SJSA1 (cell line): ENCODE measurements at regions not wholly inside any gene's neighbourhood (a gene's known extent, or its start where the extent isn't known, plus 50 kb on each side); places are given as distances from the start of the nearest gene placed in this dataset.
"Not testable (repeated sequence)": the region's sequence is repeated elsewhere in the genome, so short reads cannot be mapped to it uniquely, and the experiment has no call there.

Experiments used
- DNase-seq, 2 experiments: peaks; one replicate each; pipeline ENCODE4 v3.0.0-alpha.2; 2015 to 2020; ENCODE audit warnings: low spot score in 2 of 2, low read depth in 1 of 2
- H3K27ac ChIP-seq: fragments of 250-450 bp; sonication (Bioruptor Pico); 2 replicates; pipeline ENCODE4 v1.5.1; 2020; ENCODE audit warnings: mild to moderate bottlenecking, moderate library complexity
- H3K27me3 ChIP-seq: fragments of 250-450 bp; sonication (Bioruptor Pico); replicated peaks from 2 replicates; pipeline ENCODE4 v1.5.1; 2020; ENCODE audit warnings: mild to moderate bottlenecking, moderate library complexity
- H3K36me3 ChIP-seq: fragments of 250-450 bp; sonication (Bioruptor Pico); 2 replicates; pipeline ENCODE4 v1.5.1; 2020; ENCODE audit warnings: mild to moderate bottlenecking
- H3K4me1 ChIP-seq: fragments of 250-450 bp; sonication (Bioruptor Pico); replicated peaks from 2 replicates; pipeline ENCODE4 v1.6.1; 2021; ENCODE audit warnings: mild to moderate bottlenecking
- H3K4me3 ChIP-seq: fragments of 250-450 bp; sonication (Bioruptor Pico); 2 replicates; pipeline ENCODE4 v1.5.1; 2020; ENCODE audit warnings: mild to moderate bottlenecking
- H3K9me3 ChIP-seq: fragments of 250-450 bp; sonication (Bioruptor Pico); replicated peaks from 2 replicates; pipeline ENCODE4 v1.5.1; 2020; ENCODE audit warnings: mild to moderate bottlenecking

- Histone ChIP-seq H3K4me1 (no peaks in the 10 kb centered on the region), H3K36me3 (no peaks in the 10 kb centered on the region), H3K27ac (no peak overlapping the region), H3K9me3 (peaks cover 12% of the 10 kb centered on the region), H3K4me3 (no peak overlapping the region), H3K27me3 (no peaks in the 10 kb centered on the region)
- no peak for DNase-seq
Observed at GRCh38 chr4:18439311-18439710, 417.8 kb upstream of the LCORL start.

- DNase-seq: no peak
- H3K27me3 ChIP-seq: no peaks in the 10 kb centered on the region
- peaks cover 17% of the 10 kb centered on the region for H3K9me3 ChIP-seq
- H3K36me3 ChIP-seq: no peaks in the 10 kb centered on the region
- H3K27ac ChIP-seq: no peak overlapping the region
- H3K4me1 ChIP-seq: no peaks in the 10 kb centered on the region
- no peak overlapping the region for H3K4me3 ChIP-seq
Observed at GRCh38 chr4:18435781-18436180, 414.2 kb upstream of the LCORL start.

GRCh38 chr4:18422685-18423084 lies 401.1 kb upstream of the LCORL start:
- Histone ChIP-seq H3K36me3 (no peaks in the 10 kb centered on the region), H3K4me3 (no peak overlapping the region), H3K9me3 (peaks cover 10% of the 10 kb centered on the region), H3K4me1 (no peaks in the 10 kb centered on the region), H3K27ac (no peak overlapping the region), H3K27me3 (no peaks in the 10 kb centered on the region)
- no peak for DNase-seq

GRCh38 chr4:18421519-18421918 lies 400.0 kb upstream of the LCORL start:
- H3K27me3 ChIP-seq: no peaks in the 10 kb centered on the region
- no peak overlapping the region for H3K4me3 ChIP-seq
- no peak for DNase-seq
- H3K27ac ChIP-seq: no peak overlapping the region
- peaks cover 10% of the 10 kb centered on the region for H3K9me3 ChIP-seq
- H3K36me3 ChIP-seq: no peaks in the 10 kb centered on the region
- H3K4me1 ChIP-seq: no peaks in the 10 kb centered on the region

GRCh38 chr4:18419780-18420179 lies 398.2 kb upstream of the LCORL start:
- H3K36me3 ChIP-seq: no peaks in the 10 kb centered on the region
- H3K27me3 ChIP-seq: no peaks in the 10 kb centered on the region
- H3K4me3 ChIP-seq: no peak overlapping the region
- H3K4me1 ChIP-seq: no peaks in the 10 kb centered on the region
- H3K9me3 ChIP-seq: peaks cover 17% of the 10 kb centered on the region
- no peak overlapping the region for H3K27ac ChIP-seq
- no peak for DNase-seq

GRCh38 chr4:18418195-18418898 lies 396.8 kb upstream of the LCORL start:
- H3K4me1 ChIP-seq, H3K27me3 ChIP-seq, DNase-seq, H3K4me3 ChIP-seq, H3K36me3 ChIP-seq, H3K27ac ChIP-seq: not testable (repeated sequence)
- H3K9me3 ChIP-seq: peaks cover 18% of the 10 kb centered on the region

- not testable (repeated sequence) for H3K36me3 ChIP-seq, H3K27me3 ChIP-seq, H3K27ac ChIP-seq, H3K4me3 ChIP-seq, H3K4me1 ChIP-seq, DNase-seq
- peaks cover 20% of the 10 kb centered on the region for H3K9me3 ChIP-seq
Observed at GRCh38 chr4:18417651-18418050, 396.1 kb upstream of the LCORL start.

GRCh38 chr4:18406264-18406663 lies 384.7 kb upstream of the LCORL start:
- Histone ChIP-seq H3K27ac (no peak overlapping the region), H3K4me3 (no peak overlapping the region), H3K36me3 (no peaks in the 10 kb centered on the region), H3K9me3 (peaks cover 2% of the 10 kb centered on the region), H3K4me1 (no peaks in the 10 kb centered on the region), H3K27me3 (no peaks in the 10 kb centered on the region)
- no peak for DNase-seq

- H3K4me1 ChIP-seq: no peaks in the 10 kb centered on the region
- no peak for DNase-seq
- no peak overlapping the region for H3K27ac ChIP-seq
- no peaks in the 10 kb centered on the region for H3K36me3 ChIP-seq
- H3K4me3 ChIP-seq: no peak overlapping the region
- no peaks in the 10 kb centered on the region; the same call in none of the 2 replicates for H3K9me3 ChIP-seq
- no peaks in the 10 kb centered on the region for H3K27me3 ChIP-seq
Observed at GRCh38 chr4:18405054-18405453, 383.5 kb upstream of the LCORL start.

GRCh38 chr4:18404642-18405041 lies 383.1 kb upstream of the LCORL start:
- no peaks in the 10 kb centered on the region for H3K27me3 ChIP-seq

GRCh38 chr4:18403327-18403726 lies 381.8 kb upstream of the LCORL start:
- Histone ChIP-seq H3K9me3 (no peaks in the 10 kb centered on the region; the same call in none of the 2 replicates), H3K36me3 (no peaks in the 10 kb centered on the region), H3K27me3 (no peaks in the 10 kb centered on the region), H3K4me3 (no peak overlapping the region), H3K27ac (no peak overlapping the region), H3K4me1 (no peaks in the 10 kb centered on the region)
- no peak for DNase-seq

More at GRCh38 chr4:18404642-18405041, 383.1 kb upstream of the LCORL start:
- Histone ChIP-seq H3K4me3 (no peak overlapping the region), H3K36me3 (no peaks in the 10 kb centered on the region), H3K4me1 (no peaks in the 10 kb centered on the region), H3K27ac (no peak overlapping the region), H3K9me3 (no peaks in the 10 kb centered on the region; the same call in none of the 2 replicates)
- DNase-seq: no peak

- no peaks in the 10 kb centered on the region for H3K27me3 ChIP-seq
- DNase-seq: no peak
- no peaks in the 10 kb centered on the region for H3K4me1 ChIP-seq
- H3K36me3 ChIP-seq: no peaks in the 10 kb centered on the region
- H3K4me3 ChIP-seq: no peak overlapping the region
- H3K27ac ChIP-seq: no peak overlapping the region
- no peaks in the 10 kb centered on the region; the same call in none of the 2 replicates for H3K9me3 ChIP-seq
Observed at GRCh38 chr4:18401868-18402267, 380.3 kb upstream of the LCORL start.

GRCh38 chr4:18401425-18401824 lies 379.9 kb upstream of the LCORL start:
- Histone ChIP-seq H3K4me1 (no peaks in the 10 kb centered on the region), H3K27ac (no peak overlapping the region), H3K27me3 (no peaks in the 10 kb centered on the region), H3K36me3 (no peaks in the 10 kb centered on the region), H3K4me3 (no peak overlapping the region), H3K9me3 (no peaks in the 10 kb centered on the region; the same call in none of the 2 replicates)
- DNase-seq: no peak

GRCh38 chr4:18398661-18399060 lies 377.1 kb upstream of the LCORL start:
- H3K36me3 ChIP-seq: no peaks in the 10 kb centered on the region
- no peak overlapping the region for H3K4me3 ChIP-seq

More at GRCh38 chr4:18398661-18399060, 377.1 kb upstream of the LCORL start:
- no peak for DNase-seq
- no peaks in the 10 kb centered on the region for H3K27me3 ChIP-seq
- H3K9me3 ChIP-seq: peaks cover 5% of the 10 kb centered on the region
- H3K4me1 ChIP-seq: no peaks in the 10 kb centered on the region
- no peak overlapping the region for H3K27ac ChIP-seq
